HEK293T (cell line): ENCODE measurements at regions not wholly inside any gene's neighbourhood (a gene's known extent, or its start where the extent isn't known, plus 50 kb on each side); places are given as distances from the start of the nearest gene placed in this dataset.

ENCODE experiments used
- ARNT ChIP-seq: fragments of 450-650 bp; IDR thresholded peaks from 2 replicates; pipeline ENCODE4 v1.6.1; 2017; ENCODE audit warnings: mild to moderate bottlenecking
- BHLHE40 ChIP-seq: fragments of 450-650 bp; IDR thresholded peaks from 2 replicates; pipeline ENCODE4 v1.6.1; 2016; ENCODE audit warnings: mild to moderate bottlenecking, moderate library complexity, borderline replicate concordance
- CTBP1 ChIP-seq: fragments of 450-650 bp; IDR thresholded peaks from 2 replicates; pipeline ENCODE4 v1.6.1; 2016; ENCODE audit warnings: borderline replicate concordance
- ELF4 ChIP-seq: fragments of 450-650 bp; IDR thresholded peaks from 2 replicates; pipeline ENCODE4 v1.6.1; 2017; ENCODE audit warnings: antibody characterized with exemption
- FOXK2 ChIP-seq: fragments of 450-650 bp; IDR thresholded peaks from 2 replicates; pipeline ENCODE4 v1.6.1; 2016; ENCODE audit warnings: mild to moderate bottlenecking
- FOXM1 ChIP-seq: fragments of 450-650 bp; IDR thresholded peaks from 2 replicates; pipeline ENCODE4 v1.6.1; 2017; ENCODE audit warnings: mild to moderate bottlenecking, borderline replicate concordance
- HDGF ChIP-seq: fragments of 450-650 bp; IDR thresholded peaks from 2 replicates; pipeline ENCODE4 v1.6.1; 2017; ENCODE audit warnings: antibody characterized with exemption, borderline replicate concordance
- L3MBTL2 ChIP-seq: fragments of 450-650 bp; conservative IDR thresholded peaks from 2 replicates; pipeline ENCODE4 v1.6.1; 2016; ENCODE audit warnings: mild to moderate bottlenecking
- LEF1 ChIP-seq: fragments of 450-650 bp; IDR thresholded peaks from 2 replicates; pipeline ENCODE4 v1.6.1; 2017; ENCODE audit warnings: mild to moderate bottlenecking, borderline replicate concordance
- NFRKB ChIP-seq: fragments of 450-650 bp; IDR thresholded peaks from 2 replicates; pipeline ENCODE4 v1.6.1; 2016; ENCODE audit warnings: mild to moderate bottlenecking, moderate library complexity
- PKNOX1 ChIP-seq: fragments of 450-650 bp; IDR thresholded peaks from 2 replicates; pipeline ENCODE4 v1.6.1; 2016
- SP1 ChIP-seq: fragments of 450-650 bp; IDR thresholded peaks from 2 replicates; pipeline ENCODE4 v1.6.1; 2017
- SUZ12 ChIP-seq: fragments of 450-650 bp; IDR thresholded peaks from 2 replicates; pipeline ENCODE4 v1.6.1; 2016; ENCODE audit warnings: mild to moderate bottlenecking
- TARDBP ChIP-seq: fragments of 450-650 bp; IDR thresholded peaks from 2 replicates; pipeline ENCODE4 v1.6.1; 2016

DNA sequence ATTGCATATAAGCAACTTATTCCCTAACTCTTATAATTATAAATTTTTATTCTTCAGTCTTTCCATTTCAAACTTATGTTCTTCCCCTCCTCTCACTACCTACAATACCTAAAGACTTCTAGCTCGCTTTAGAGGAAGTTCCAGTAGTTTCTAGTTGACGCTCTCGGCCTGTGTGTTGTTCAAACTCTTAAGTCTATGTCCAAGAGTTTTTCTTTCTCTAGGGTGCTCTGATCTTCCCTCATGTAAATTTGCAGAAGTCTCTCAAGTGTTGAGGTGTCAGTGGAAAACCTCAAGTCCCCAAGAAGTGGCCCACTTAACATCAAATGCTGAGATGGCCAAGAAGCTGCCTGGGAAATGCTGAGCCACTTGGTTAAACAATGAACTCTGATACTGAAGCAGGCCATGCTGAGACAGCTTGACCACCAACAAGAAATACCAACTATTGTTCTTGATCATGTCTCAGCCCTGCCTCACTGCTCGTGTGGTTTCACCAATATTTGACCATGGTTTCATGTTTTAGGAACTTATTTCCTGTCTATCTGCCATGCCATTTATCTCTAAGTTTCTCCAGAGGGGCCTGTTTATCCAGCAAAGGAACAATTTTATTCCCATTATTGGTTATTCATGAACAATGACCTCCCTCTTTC is 100.9 kb upstream of the TCF21 start:
- no peak for TF ChIP-seq L3MBTL2
- no peak for TF ChIP-seq ARNT
- no peak for TF ChIP-seq TARDBP
- no peak for TF ChIP-seq PKNOX1
- TF ChIP-seq FOXM1, result no peak
- no peak for TF ChIP-seq ELF4
- TF ChIP-seq FOXK2, result no peak
- no peak for TF ChIP-seq CTBP1
- TF ChIP-seq SUZ12, result no peak
- no peak for TF ChIP-seq SP1
- no peak for TF ChIP-seq NFRKB
- TF ChIP-seq BHLHE40, result no peak
- TF ChIP-seq HDGF, result no peak
- no peak for TF ChIP-seq LEF1
